Brain microvascular endothelial cell (primary cell): ENCODE measurements at regions not wholly inside any gene's neighbourhood (a gene's known extent, or its start where the extent isn't known, plus 50 kb on each side); places are given as distances from the start of the nearest gene placed in this dataset.
"Not testable (repeated sequence)": the region's sequence is repeated elsewhere in the genome, so short reads cannot be mapped to it uniquely, and the experiment has no call there.

Experiments
- DNase-seq: peaks from one replicate; pipeline ENCODE4 v3.0.0-alpha.2; 2020
- H3K27ac ChIP-seq: fragments of 250-450 bp; sonication (Bioruptor Pico); 2 replicates; pipeline ENCODE4 v1.5.1; 2020; ENCODE audit warnings: mild to moderate bottlenecking, moderate library complexity
- H3K27me3 ChIP-seq: fragments of 250-450 bp; sonication (Bioruptor Pico); replicated peaks from 2 replicates; pipeline ENCODE4 v1.5.1; 2020; ENCODE audit warnings: mild to moderate bottlenecking
- H3K36me3 ChIP-seq: fragments of 250-450 bp; sonication (Bioruptor Pico); replicated peaks from 2 replicates; pipeline ENCODE4 v1.5.1; 2020; ENCODE audit warnings: mild to moderate bottlenecking
- H3K4me3 ChIP-seq: 2 replicates; pipeline ENCODE4 v1.5.1; 2011; ENCODE audit warnings: low read depth, mild to moderate bottlenecking, control low read depth, low read length, moderate library complexity
- in situ Hi-C: cut with HindIII; loops from 2 replicates; pipeline ENCODE4 v1.10.0; 2017; ENCODE audit warnings: low sequenced_read_pairs, low pct_ligation_motif_present
- TF ChIP-seq, protein P1 (sequence below): IDR thresholded peaks from 2 replicates; pipeline ENCODE4 v1.5.1; 2011; ENCODE audit warnings: low read depth, mild to moderate bottlenecking, moderate library complexity, low read length, control low read depth, inconsistent platforms; ENCODE audit errors: missing control alignments

GRCh38 chr3:110887176-110887575, 184.4 kb upstream of the NECTIN3 start:
- in situ Hi-C loops, result no loop called here
- Histone ChIP-seq H3K27ac (no peak overlapping the region), H3K36me3 (no peaks in the 10 kb centered on the region), H3K27me3 (no peaks in the 10 kb centered on the region), H3K4me3 (no peak overlapping the region)
- TF ChIP-seq, protein P1, sequence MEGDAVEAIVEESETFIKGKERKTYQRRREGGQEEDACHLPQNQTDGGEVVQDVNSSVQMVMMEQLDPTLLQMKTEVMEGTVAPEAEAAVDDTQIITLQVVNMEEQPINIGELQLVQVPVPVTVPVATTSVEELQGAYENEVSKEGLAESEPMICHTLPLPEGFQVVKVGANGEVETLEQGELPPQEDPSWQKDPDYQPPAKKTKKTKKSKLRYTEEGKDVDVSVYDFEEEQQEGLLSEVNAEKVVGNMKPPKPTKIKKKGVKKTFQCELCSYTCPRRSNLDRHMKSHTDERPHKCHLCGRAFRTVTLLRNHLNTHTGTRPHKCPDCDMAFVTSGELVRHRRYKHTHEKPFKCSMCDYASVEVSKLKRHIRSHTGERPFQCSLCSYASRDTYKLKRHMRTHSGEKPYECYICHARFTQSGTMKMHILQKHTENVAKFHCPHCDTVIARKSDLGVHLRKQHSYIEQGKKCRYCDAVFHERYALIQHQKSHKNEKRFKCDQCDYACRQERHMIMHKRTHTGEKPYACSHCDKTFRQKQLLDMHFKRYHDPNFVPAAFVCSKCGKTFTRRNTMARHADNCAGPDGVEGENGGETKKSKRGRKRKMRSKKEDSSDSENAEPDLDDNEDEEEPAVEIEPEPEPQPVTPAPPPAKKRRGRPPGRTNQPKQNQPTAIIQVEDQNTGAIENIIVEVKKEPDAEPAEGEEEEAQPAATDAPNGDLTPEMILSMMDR, result no peak
- DNase-seq, result no peak

GRCh38 chr3:110888625-110889375, 182.8 kb upstream of the NECTIN3 start:
- H3K27ac ChIP-seq, H3K27me3 ChIP-seq, H3K36me3 ChIP-seq, in situ Hi-C loops, DNase-seq: not testable (repeated sequence)
- H3K4me3 ChIP-seq, result peak overlapping the region; percentile 24

DNA sequence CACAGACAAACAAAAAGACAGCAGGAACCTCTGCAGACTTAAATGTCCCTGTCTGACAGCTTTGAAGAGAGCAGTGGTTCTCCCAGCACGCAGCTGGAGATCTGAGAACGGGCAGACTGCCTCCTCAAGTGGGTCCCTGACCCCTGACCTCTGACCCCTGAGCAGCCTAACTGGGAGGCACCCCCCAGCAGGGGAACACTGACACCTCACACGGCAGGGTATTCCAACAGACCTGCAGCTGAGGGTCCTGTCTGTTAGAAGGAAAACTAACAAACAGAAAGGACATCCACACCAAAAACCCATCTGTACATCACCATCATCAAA, 182.3 kb upstream of the NECTIN3 start:
- H3K27me3 ChIP-seq, H3K27ac ChIP-seq, DNase-seq, in situ Hi-C loops, H3K4me3 ChIP-seq, H3K36me3 ChIP-seq: not testable (repeated sequence)

DNA sequence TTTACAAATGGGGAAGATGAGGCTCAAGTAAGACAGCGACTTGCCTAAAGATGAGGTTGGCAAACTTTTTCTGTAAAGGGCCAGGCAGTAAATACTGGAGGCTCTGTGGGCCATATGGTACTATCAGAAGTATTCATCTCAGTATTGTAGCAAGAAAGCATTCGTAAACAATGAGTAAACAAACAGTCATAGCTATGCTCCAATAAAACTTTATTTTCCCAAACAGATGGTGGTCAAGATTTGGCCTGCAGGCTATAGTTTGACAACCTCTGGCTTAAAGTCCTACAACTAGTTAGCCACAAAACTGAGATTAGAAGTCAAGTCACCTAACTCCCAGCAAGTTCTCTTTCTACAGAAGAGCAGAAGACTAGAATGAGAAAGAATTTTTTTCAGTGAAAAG, 177.0 kb upstream of the NECTIN3 start:
- Histone ChIP-seq H3K4me3 (no peak overlapping the region), H3K27ac (no peak overlapping the region), H3K36me3 (no peaks in the 10 kb centered on the region), H3K27me3 (no peaks in the 10 kb centered on the region)
- TF ChIP-seq, protein P1, result no peak
- in situ Hi-C loops, result no loop called here
- no peak for DNase-seq

DNA sequence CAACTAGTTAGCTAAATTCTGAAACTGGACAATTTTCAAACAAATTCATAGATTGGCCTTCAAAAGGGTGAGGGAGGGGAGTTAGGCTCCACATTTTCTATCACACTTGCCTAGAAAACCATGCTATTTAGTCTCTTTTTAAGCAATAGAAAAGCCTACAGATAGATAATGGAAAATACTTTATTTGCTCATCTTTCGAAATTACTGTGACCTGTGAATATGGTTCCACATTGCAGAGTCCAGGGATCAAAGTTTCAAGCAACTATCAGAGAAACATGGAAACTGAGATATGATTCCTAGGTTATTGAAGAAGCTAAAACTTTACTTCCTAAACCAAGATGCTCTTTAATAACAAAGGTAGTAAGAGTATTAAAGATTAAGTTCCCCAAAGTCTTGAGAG, 176.6 kb upstream of the NECTIN3 start:
- TF ChIP-seq, protein P1, result no peak
- Histone ChIP-seq H3K27ac (no peak overlapping the region), H3K36me3 (no peaks in the 10 kb centered on the region), H3K4me3 (no peak overlapping the region), H3K27me3 (no peaks in the 10 kb centered on the region)
- in situ Hi-C loops, result no loop called here
- no peak for DNase-seq

- no peak overlapping the region for H3K27ac ChIP-seq
- no peaks in the 10 kb centered on the region for H3K36me3 ChIP-seq
- H3K4me3 ChIP-seq, result no peak overlapping the region
- no peak for DNase-seq
- in situ Hi-C loops, result no loop called here
- TF ChIP-seq, protein P1, result no peak
- no peaks in the 10 kb centered on the region for H3K27me3 ChIP-seq
Measured at GRCh38 chr3:110897046-110897445, 174.6 kb upstream of the NECTIN3 start.

DNA sequence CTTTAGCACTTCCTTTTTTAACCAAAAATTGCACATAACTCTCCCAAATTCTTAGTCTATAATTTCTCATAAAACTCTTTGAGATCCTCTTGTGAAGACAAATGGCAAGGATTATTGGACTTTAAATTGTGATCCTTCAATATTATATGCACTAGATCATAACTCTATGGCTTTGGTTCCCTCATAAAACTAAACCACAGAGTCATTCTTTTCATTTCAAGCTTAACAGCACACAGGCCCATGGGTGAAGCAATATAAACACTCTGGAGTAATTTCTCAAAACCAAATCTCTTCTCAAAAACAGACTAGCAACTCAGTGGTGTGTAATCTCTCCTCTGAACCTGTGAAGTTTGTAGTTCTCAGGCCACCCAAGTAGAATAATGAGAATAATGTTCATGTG, 171.0 kb upstream of the NECTIN3 start:
- no peaks in the 10 kb centered on the region for H3K36me3 ChIP-seq
- no peak overlapping the region for H3K27ac ChIP-seq
- no peak for DNase-seq
- no peak overlapping the region for H3K4me3 ChIP-seq
- TF ChIP-seq, protein P1, result no peak
- in situ Hi-C loops, result no loop called here
- no peaks in the 10 kb centered on the region for H3K27me3 ChIP-seq
